PC-3 (cell line): ENCODE measurements at regions not wholly inside any gene's neighbourhood (a gene's known extent, or its start where the extent isn't known, plus 50 kb on each side); places are given as distances from the start of the nearest gene placed in this dataset.

Experiments used
- ATAC-seq: fragments of 200-7000 bp; cut with Tn5 transposase; 2 replicates; pipeline ENCODE4 v1.9.1; 2020; ENCODE audit warnings: mild to moderate bottlenecking, moderate library complexity
- BruUV-seq: library from RNA; stranded (reverse); fragments of 400-500 nt; replicated peaks from 2 replicates; lab custom pipeline; 2021; lab: Mats Ljungman, UMichigan
- CTCF ChIA-PET: fragments of 300-600 bp; sonication (Branson Sonifier 250); formaldehyde crosslinking; loops from one replicate; lab custom pipeline; 2022; ENCODE audit warnings: antibody characterized with exemption; lab: Charles Lee
- POLR2A ChIA-PET: fragments of 300-600 bp; sonication (Branson Sonifier 250); formaldehyde crosslinking; loops from one replicate; lab custom pipeline; 2022; ENCODE audit warnings: antibody characterized with exemption; ENCODE audit not compliant: unreplicated experiment; lab: Charles Lee
- DNase-seq: peaks from one replicate; pipeline ENCODE4 v3.0.0-alpha.2; 2015
- H2AFZ ChIP-seq: fragments of 300-600 bp; sonication (generic); 2 replicates; pipeline ENCODE4 v1.6.0; 2016; ENCODE audit warnings: antibody characterized with exemption, low read length
- H3F3A ChIP-seq: fragments of 300-600 bp; sonication (generic); one replicate; pipeline ENCODE4 v1.6.0; 2017; ENCODE audit warnings: antibody characterized with exemption, low read length, control low read depth, mild to moderate bottlenecking; ENCODE audit not compliant: unreplicated experiment
- H3K27ac ChIP-seq: fragments of 300-600 bp; sonication (generic); 2 replicates; pipeline ENCODE4 v1.5.1; 2016; ENCODE audit warnings: mild to moderate bottlenecking, low read length
- H3K27me3 ChIP-seq: fragments of 300-600 bp; sonication (generic); 2 replicates; pipeline ENCODE4 v1.6.1; 2016; ENCODE audit warnings: low read length, mixed read lengths
- H3K36me3 ChIP-seq: fragments of 300-600 bp; sonication (generic); 2 replicates; pipeline ENCODE4 v1.6.1; 2016; ENCODE audit warnings: low read depth, mixed run types, low read length, mixed read lengths
- H3K4me1 ChIP-seq: fragments of 300-600 bp; sonication (generic); 2 replicates; pipeline ENCODE4 v1.5.1; 2016; ENCODE audit warnings: low read length; ENCODE audit not compliant: insufficient read depth
- H3K4me2 ChIP-seq: fragments of 300-600 bp; sonication (generic); 2 replicates; pipeline ENCODE4 v1.6.0; 2016; ENCODE audit warnings: low read length
- H3K4me3 ChIP-seq: fragments of 300-600 bp; sonication (generic); 2 replicates; pipeline ENCODE4 v1.5.1; 2016; ENCODE audit warnings: mild to moderate bottlenecking, low read length, mixed read lengths
- H3K79me2 ChIP-seq: fragments of 300-600 bp; sonication (generic); 2 replicates; pipeline ENCODE4 v1.6.1; 2017; ENCODE audit warnings: low read length, mixed read lengths
- H3K9ac ChIP-seq: fragments of 300-600 bp; sonication (generic); 2 replicates; pipeline ENCODE4 v1.6.0; 2016; ENCODE audit warnings: mild to moderate bottlenecking, low read length
- H3K9me2 ChIP-seq: fragments of 300-600 bp; sonication (generic); replicated peaks from 2 replicates; pipeline ENCODE4 v1.6.1; 2016; ENCODE audit warnings: mixed run types, low read length, mixed read lengths
- H3K9me3 ChIP-seq: fragments of 300-600 bp; sonication (generic); 2 replicates; pipeline ENCODE4 v1.6.1; 2016; ENCODE audit warnings: low read length, mixed read lengths
- H4K20me1 ChIP-seq: fragments of 300-600 bp; sonication (generic); 2 replicates; pipeline ENCODE4 v1.6.1; 2016; ENCODE audit warnings: low read length, mixed read lengths
- CTCF ChIP-seq: fragments of 300-600 bp; sonication (generic); conservative IDR thresholded peaks from 2 replicates; pipeline ENCODE4 v1.5.1; 2017; ENCODE audit warnings: antibody characterized with exemption, low read depth, mild to moderate bottlenecking, low read length
- EZH2 ChIP-seq: fragments of 300-600 bp; sonication (generic); IDR thresholded peaks from one replicate; pipeline ENCODE4 v1.6.1; 2017; ENCODE audit warnings: antibody characterized with exemption, mild to moderate bottlenecking, low read length; ENCODE audit not compliant: unreplicated experiment
- EZH2phosphoT487 ChIP-seq: fragments of 300-600 bp; sonication (generic); IDR thresholded peaks from 2 replicates; pipeline ENCODE4 v1.6.1; 2018; ENCODE audit warnings: mild to moderate bottlenecking, antibody characterized with exemption, low read length, borderline replicate concordance
- intact Hi-C: fragments of 100-400 bp; cut with micrococcal nuclease; formaldehyde crosslinking; loops from 2 replicates; pipeline ENCODE4 v1.9.0; 2023

- no peak overlapping the region for H3K27ac ChIP-seq
- no peak overlapping the region for H3K9ac ChIP-seq
- no peaks in the 10 kb centered on the region for H3K79me2 ChIP-seq
- intact Hi-C loops, result no loop called here
- H2AFZ ChIP-seq, result no peak overlapping the region
- no peak for DNase-seq
- no peak overlapping the region for H3K4me2 ChIP-seq
- no peaks in the 10 kb centered on the region for H3K27me3 ChIP-seq
- no peaks in the 10 kb centered on the region for H3F3A ChIP-seq
- no peaks in the 10 kb centered on the region for H3K9me2 ChIP-seq
- TF ChIP-seq EZH2 (no peak), CTCF (no peak), EZH2phosphoT487 (no peak)
- H3K4me1 ChIP-seq, result peaks cover 39% of the 10 kb centered on the region
- CTCF ChIA-PET, result no interaction called here
- H3K9me3 ChIP-seq, result peaks cover 6% of the 10 kb centered on the region; the same call in 1 of the 2 replicates
- no peaks in the 10 kb centered on the region for H4K20me1 ChIP-seq
- BruUV-seq, result no TSS peak
- POLR2A ChIA-PET, result interaction anchor here (0.5 kb wide), 1 partner anchor 218 kb away, joined by 6 read pairs; no protein-coding TSS in a partner anchor
- H3K36me3 ChIP-seq, result 0 out of 2 replicates have a peak, but pooled peaks cover 3% of the 10 kb centered on the region
- H3K4me3 ChIP-seq, result no peak overlapping the region
- no peak for ATAC-seq
Observed at GRCh38 chr2:7527165-7527722, 610.0 kb downstream of the RNF144A start.

GRCh38 chr2:7530001-7530400, 612.8 kb downstream of the RNF144A start:
- no TSS peak for BruUV-seq
- Histone ChIP-seq H3K27ac (peak overlapping the region; percentile 42), H3K9ac (no peak overlapping the region), H4K20me1 (no peaks in the 10 kb centered on the region), H2AFZ (no peak overlapping the region), H3K9me3 (peaks cover 6% of the 10 kb centered on the region; the same call in 1 of the 2 replicates), H3K4me1 (peaks cover 15% of the 10 kb centered on the region), H3K36me3 (0 out of 2 replicates have a peak, but pooled peaks cover 3% of the 10 kb centered on the region), H3F3A (no peaks in the 10 kb centered on the region), H3K4me3 (no peak overlapping the region), H3K4me2 (no peak overlapping the region), H3K9me2 (no peaks in the 10 kb centered on the region), H3K27me3 (no peaks in the 10 kb centered on the region), H3K79me2 (no peaks in the 10 kb centered on the region)
- ChIA-PET POLR2A (no interaction called here), CTCF (no interaction called here)
- DNase-seq (peak; percentile 65), ATAC-seq (peak; percentile 92)
- TF ChIP-seq EZH2phosphoT487 (no peak), EZH2 (no peak), CTCF (no peak)
- intact Hi-C loops, result no loop called here

- no peak overlapping the region for H3K4me2 ChIP-seq
- no peaks in the 10 kb centered on the region for H3K36me3 ChIP-seq
- no peak for ATAC-seq
- no peak overlapping the region for H3K4me3 ChIP-seq
- no peaks in the 10 kb centered on the region for H3K4me1 ChIP-seq
- ChIA-PET POLR2A (no interaction called here), CTCF (no interaction called here)
- H2AFZ ChIP-seq, result no peak overlapping the region
- H3K9ac ChIP-seq, result no peak overlapping the region
- no peaks in the 10 kb centered on the region for H3K9me2 ChIP-seq
- no peaks in the 10 kb centered on the region for H3K79me2 ChIP-seq
- no peaks in the 10 kb centered on the region for H3F3A ChIP-seq
- no peak overlapping the region for H3K27ac ChIP-seq
- BruUV-seq, result no TSS peak
- DNase-seq, result no peak
- no peaks in the 10 kb centered on the region for H3K9me3 ChIP-seq
- no peak for TF ChIP-seq EZH2phosphoT487
- TF ChIP-seq CTCF, result no peak
- TF ChIP-seq EZH2, result no peak
- intact Hi-C loops, result no loop called here
- H4K20me1 ChIP-seq, result no peaks in the 10 kb centered on the region
- H3K27me3 ChIP-seq, result no peaks in the 10 kb centered on the region
Observed at GRCh38 chr2:7539077-7539476, 621.9 kb downstream of the RNF144A start.
